Dermis microvascular lymphatic vessel endothelial cell (primary cell): ENCODE measurements at regions not wholly inside any gene's neighbourhood (a gene's known extent, or its start where the extent isn't known, plus 50 kb on each side); places are given as distances from the start of the nearest gene placed in this dataset.
"Not testable (repeated sequence)": the region's sequence is repeated elsewhere in the genome, so short reads cannot be mapped to it uniquely, and the experiment has no call there.

Source experiments
- DNase-seq, 2 donors: peaks; one replicate each; pipeline versions ENCODE4 v3.0.0 to v3.0.0-alpha.2; 2010; ENCODE audit warnings: low read depth in 2 of 2

GRCh38 chr15:98322581-98322980 is 325.8 kb upstream of the IGF1R start:
- DNase-seq = no peak

GRCh38 chr15:98324341-98324970 is 323.9 kb upstream of the IGF1R start:
- no peak for DNase-seq

DNA sequence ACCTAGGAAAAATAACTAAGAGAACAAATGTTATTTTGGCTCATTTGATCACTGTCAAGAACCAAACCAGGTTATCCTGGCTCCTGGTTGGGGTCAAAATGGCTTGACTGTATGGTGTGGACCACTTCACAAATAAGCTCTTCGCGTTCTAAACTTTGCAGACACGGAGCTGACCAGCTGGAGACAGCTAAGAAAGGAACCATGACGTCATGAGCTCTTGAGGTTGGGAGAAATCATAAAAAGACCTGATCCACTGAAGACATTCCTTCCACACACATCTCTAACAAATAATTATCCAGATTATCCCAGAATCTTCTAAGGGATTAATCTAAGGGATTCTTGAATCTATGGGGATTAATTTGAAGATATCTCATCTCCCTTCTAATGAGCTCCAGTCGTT is 321.5 kb upstream of the IGF1R start:
- DNase-seq = no peak

- DNase-seq = no peak
Observed at GRCh38 chr15:98330258-98330657, 318.1 kb upstream of the IGF1R start.

GRCh38 chr15:98330692-98331435 is 317.5 kb upstream of the IGF1R start:
- DNase-seq = no peak

GRCh38 chr15:98331676-98332075 is 316.7 kb upstream of the IGF1R start:
- DNase-seq = no peak

DNA sequence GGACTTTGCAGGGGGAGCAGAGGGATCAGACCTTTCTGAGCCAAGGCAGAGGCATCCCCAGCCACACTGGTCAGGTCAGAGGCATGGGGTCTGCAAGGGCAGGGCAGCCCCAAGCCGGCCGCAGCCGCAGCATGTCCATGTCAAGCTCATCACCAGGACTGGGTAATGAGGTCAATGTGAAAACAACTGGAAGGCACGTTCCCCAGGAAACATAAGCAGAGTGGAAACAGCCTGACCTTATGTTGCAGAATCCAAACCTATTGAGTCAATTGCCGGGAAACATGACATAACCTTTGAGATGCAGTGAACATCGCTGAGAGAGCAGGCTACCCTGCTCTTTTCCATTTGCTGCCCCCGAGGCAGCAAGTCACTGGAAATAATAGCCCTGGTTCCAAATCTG is 315.1 kb upstream of the IGF1R start:
- no peak for DNase-seq

DNA sequence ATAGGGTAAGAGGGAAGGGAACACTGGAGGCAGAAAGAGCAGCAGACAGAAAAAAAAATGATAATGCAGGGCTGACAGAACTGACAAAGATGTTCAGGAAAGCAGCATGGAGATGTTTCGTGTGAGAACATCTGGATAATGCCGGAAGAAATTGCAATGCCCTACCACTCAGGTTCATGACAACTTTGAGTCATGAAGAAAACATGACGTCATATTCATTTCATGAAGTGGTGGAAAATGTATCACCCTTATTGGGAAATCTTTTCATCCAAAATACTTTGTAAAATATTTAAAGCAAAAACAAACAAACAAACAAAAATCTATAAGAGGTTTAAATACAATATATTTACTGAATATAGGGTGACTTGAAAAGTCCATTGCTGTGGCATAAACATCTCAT is 305.4 kb upstream of the IGF1R start:
- DNase-seq = no peak

DNA sequence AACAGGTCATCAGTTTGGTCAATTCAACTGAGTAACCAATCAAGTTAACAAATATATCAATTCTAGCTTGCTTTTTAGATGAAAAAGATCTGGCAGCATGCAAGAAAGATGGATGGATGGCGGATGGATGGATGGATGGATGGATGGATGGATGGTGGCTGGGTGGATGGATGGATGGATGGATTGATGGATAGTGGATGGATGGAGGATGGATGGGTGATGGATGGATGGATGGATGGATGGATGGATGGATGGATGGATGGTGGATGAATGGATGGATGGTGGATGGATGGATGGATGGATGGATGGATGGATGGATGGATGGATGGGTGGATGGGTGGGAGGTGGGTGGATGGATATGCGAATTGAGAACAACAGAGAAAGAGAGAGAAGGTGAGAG is 303.7 kb upstream of the IGF1R start:
- DNase-seq = no peak

GRCh38 chr15:98347001-98347400 is 301.3 kb upstream of the IGF1R start:
- no peak for DNase-seq

- DNase-seq = no peak
Observed at GRCh38 chr15:98347866-98348265, 300.5 kb upstream of the IGF1R start.

DNA sequence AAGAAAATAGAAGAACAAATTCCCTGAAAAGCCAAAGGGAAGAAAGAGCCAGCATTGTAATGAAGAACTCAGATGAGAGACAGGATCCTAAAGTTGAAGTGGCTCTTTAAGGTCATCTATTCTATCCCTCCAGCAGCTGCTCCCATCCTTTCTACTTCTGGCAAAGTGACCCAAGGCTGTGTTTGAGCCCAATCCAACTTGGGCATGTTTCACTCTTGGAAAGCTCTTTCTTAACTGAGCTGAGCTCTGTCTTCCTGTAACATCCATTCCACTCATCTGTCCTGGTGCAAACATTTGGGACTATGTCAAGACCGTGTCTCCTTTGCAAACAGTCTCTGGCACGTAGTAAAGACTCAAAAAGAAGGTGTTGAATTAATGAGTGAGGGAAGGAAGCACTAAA is 298.1 kb upstream of the IGF1R start:
- DNase-seq = no peak

- DNase-seq = not testable (repeated sequence)
Observed at GRCh38 chr15:98358274-98358673, 290.1 kb upstream of the IGF1R start.

DNA sequence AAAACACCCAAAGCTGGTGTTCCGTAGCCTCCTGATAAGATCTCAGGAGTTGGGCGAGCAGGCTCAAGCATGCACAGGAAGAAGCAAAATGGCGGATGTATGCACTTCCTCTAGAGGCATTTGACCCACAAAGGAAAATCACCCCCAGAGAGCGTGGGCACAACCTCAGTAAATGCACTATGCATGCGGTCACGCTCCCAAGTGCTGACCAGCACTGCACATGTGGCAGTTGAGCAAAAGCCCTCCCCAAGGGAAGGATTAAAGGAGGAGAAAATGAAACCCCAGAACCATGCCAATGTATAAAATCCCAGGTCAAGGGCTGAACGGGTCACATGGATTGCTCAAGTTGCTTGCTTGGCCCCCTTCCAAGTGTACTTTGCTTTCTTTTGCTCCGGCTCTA is 289.4 kb upstream of the IGF1R start:
- no peak for DNase-seq

- no peak for DNase-seq
Observed at GRCh38 chr15:98363416-98363815, 284.9 kb upstream of the IGF1R start.

- DNase-seq = no peak
Observed at GRCh38 chr15:98363955-98364354, 284.4 kb upstream of the IGF1R start.

GRCh38 chr15:98369081-98369716 is 279.1 kb upstream of the IGF1R start:
- DNase-seq = no peak

- DNase-seq = no peak
Observed at GRCh38 chr15:98375513-98376340, 272.6 kb upstream of the IGF1R start.

GRCh38 chr15:98380721-98381120 is 267.6 kb upstream of the IGF1R start:
- DNase-seq = no peak

DNA sequence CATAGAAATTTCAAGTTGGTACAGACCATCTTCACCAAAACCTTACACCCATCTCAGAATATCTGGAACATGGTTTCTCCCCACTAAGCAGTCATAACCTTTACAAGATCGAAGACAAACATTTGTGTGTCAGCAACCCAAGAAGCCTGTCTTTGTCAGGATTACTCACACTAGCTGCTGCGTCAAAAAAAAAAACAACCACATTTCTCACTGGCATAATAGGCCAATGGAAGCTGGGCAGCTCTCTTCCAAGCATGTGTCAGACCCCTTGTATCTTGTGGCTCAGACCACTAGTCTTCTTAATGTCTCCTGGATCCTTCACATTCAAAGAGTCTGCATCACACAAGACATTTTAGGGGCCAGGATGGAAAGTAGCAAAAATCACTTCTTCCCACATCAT is 266.9 kb upstream of the IGF1R start:
- no peak for DNase-seq

DNA sequence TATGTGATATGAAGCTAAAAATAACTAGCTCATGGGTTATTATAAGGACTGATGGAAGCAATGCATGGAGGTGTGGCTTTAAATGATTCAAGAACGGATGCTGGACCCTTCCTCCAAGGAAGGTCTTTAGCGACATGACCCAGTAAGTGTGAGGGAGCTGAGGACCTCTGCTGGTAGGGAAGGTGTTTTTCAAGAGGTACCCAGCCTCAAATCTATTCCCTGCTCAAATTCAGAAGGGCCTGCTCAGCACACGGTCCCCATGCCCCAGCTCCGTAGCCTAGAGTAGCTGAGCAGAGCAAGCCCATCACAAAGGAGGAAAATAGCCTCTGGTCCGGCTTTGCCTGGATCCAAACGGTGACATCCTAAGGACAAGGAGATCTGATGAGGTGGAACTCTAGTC is 266.2 kb upstream of the IGF1R start:
- DNase-seq = no peak

- DNase-seq = no peak
Observed at GRCh38 chr15:98383571-98383970, 264.8 kb upstream of the IGF1R start.
